ENCODE measurements at regions not wholly inside any gene's neighbourhood (a gene's known extent, or its start where the extent isn't known, plus 50 kb on each side); places are given as distances from the start of the nearest gene placed in this dataset.
"Not testable (repeated sequence)": the region's sequence is repeated elsewhere in the genome, so short reads cannot be mapped to it uniquely, and the experiment has no call there.

DNA sequence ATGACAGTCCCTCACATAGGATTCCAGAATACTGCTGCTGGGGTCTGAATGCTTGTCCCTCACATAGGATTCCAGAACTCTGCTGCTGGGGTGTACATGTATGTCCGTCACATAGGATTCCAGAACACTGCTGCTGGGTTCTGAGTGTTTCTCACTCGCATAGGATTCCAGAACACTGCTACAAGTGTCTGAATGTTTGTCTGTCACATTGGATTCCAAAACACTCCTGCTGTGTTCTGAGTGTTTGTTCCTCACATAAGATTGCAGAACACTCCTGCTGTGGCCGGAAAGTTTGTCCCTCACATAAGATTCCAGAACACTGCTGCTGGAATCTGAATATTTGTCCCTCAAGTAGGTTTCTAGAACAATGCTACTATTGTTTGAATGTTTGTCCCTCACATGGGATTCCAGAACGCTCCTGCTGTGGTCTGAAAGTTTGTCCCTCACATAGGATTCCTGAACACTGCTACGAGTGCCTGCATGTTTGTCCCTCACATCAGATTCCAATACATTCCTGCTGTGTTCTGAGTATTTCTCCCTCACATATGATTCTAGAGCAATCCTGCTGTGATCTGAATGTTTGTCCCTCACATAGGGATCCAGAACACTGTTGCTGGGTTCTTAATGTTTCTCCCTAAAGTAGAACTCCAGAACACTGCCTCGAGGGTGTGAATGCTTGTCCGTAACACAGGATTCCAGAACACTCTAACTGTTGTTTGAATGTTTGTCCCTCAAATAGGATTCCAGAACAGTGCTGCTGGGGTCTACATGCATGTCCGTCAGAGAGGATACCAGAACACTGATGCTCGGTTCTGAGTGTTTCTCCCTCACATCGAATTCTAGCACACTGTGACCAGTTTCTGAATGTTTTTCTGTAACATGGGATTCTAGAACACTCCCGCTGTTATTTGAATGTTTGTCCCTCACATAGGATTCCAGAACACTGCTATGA is 200.4 kb downstream of the FOXD4L6 start:
- 70 to 77% methylated on average over 11 of the region's 11 CpGs for WGBS, 2 donors (ENCODE audit: low coverage in 1 of 2)
- H3K36me3 ChIP-seq: no peaks in the 10 kb centered on the region
- in situ Hi-C loops (cut with MboI; ENCODE audit: low pct_ligation_motif_present in 1 of 4, low pct_unique_long_range_greater_than_20kb in 1 of 4, low sequenced_read_pairs in 3 of 4) (no loop called here), intact Hi-C loops (cut with DNase I; ENCODE audit: low total_unique reads) (no loop called here)
- H3K27me3 ChIP-seq: no peaks in the 10 kb centered on the region
- no peak overlapping the region for H3K27ac ChIP-seq
- no peaks in the 10 kb centered on the region for H3K4me1 ChIP-seq
- H3K4me3 ChIP-seq: no peak overlapping the region
- no peak for DNase-seq
- no peak for TF ChIP-seq EP300 (IDR thresholded peaks at IDR 0.05; ENCODE audit: low read depth)
- no peak for TF ChIP-seq CTCF (IDR thresholded peaks at IDR 0.05)
- TF ChIP-seq POLR2AphosphoS5 (IDR thresholded peaks at IDR 0.05): no peak
- no peak for TF ChIP-seq POLR2A (IDR thresholded peaks at IDR 0.05)
- peaks cover 37 to 67% of the 10 kb centered on the region in 2 donors for H3K9me3 ChIP-seq

DNA sequence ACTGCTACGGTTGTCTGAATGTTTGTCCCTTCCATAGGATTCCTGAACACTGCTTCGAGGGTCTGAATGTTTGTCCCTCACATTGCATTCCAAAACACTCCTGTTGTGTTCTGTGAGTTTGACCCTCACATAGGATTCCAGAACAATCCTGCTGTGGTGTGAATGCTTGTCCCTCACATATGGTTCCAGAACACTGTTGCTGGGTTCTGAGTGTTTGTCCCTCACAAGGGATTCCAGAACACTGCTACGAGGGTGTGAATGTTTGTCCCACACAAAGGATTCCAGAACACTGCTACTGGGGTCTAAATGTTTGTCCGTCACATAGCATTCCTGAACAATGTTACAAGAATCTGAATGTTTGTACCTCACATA is 201.2 kb downstream of the FOXD4L6 start:
- 66 to 68% methylated on average over 4 of the region's 4 CpGs for WGBS, 2 donors (ENCODE audit: low coverage in 1 of 2)
- Histone ChIP-seq H3K36me3 (no peaks in the 10 kb centered on the region), H3K4me1 (no peaks in the 10 kb centered on the region), H3K27ac (no peak overlapping the region), H3K4me3 (no peak overlapping the region), H3K27me3 (no peaks in the 10 kb centered on the region), H3K9me3 (peaks cover 39 to 72% of the 10 kb centered on the region in 2 donors)
- intact Hi-C loops (cut with DNase I; ENCODE audit: low total_unique reads) (no loop called here), in situ Hi-C loops (cut with MboI; ENCODE audit: low pct_ligation_motif_present in 1 of 4, low pct_unique_long_range_greater_than_20kb in 1 of 4, low sequenced_read_pairs in 3 of 4) (no loop called here)
- TF ChIP-seq POLR2AphosphoS5 (IDR thresholded peaks at IDR 0.05): no peak
- TF ChIP-seq POLR2A (IDR thresholded peaks at IDR 0.05): no peak
- no peak for TF ChIP-seq CTCF (IDR thresholded peaks at IDR 0.05)
- TF ChIP-seq EP300 (IDR thresholded peaks at IDR 0.05; ENCODE audit: low read depth): no peak
- DNase-seq: no peak

DNA sequence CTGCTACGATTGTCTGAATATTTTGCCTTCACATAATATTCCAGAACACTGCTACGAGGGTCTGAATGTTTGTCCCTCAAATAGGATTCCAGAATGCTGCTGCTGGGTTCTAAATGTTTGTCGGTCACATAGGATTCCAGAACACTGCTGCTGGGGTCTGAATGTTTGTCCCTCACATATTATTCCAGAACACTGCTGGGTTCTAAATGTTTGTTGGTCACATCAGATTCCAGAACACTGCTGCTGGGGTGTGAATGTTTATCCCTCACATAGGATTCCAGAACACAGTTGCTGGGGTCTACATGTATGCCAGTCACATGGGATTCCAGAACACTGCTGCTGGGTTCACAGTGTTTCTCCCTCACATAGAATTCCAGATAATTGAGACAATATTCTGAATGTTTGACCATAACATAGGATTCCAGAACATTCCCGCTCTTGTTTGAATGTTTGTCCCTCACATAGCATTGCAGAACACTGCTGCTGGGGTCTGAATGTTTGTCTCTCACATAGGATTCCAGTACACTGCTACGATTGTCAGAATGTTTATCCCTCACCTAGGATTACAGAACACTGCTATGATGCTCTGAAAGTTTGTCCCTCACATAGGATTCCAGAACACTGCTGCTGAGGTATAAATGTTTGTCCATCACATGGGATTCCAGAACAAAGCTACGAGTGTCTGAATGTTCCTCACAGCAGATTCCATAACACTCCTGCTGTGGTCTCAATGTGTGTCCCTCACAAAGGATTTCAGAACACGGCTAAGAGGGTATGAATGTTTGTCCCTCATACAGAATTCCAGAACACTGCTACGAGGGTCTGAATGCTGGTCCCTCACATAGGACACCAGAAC is 201.8 kb downstream of the FOXD4L6 start:
- intact Hi-C loops (cut with DNase I; ENCODE audit: low total_unique reads) (no loop called here), in situ Hi-C loops (cut with MboI; ENCODE audit: low pct_ligation_motif_present in 1 of 4, low pct_unique_long_range_greater_than_20kb in 1 of 4, low sequenced_read_pairs in 3 of 4) (no loop called here)
- H3K9me3 ChIP-seq: peaks cover 39 to 72% of the 10 kb centered on the region in 2 donors

GRCh38 chr9:40925149-40925548 is 203.3 kb downstream of the FOXD4L6 start:
- no peak for DNase-seq
- intact Hi-C loops (cut with DNase I; ENCODE audit: low total_unique reads) (no loop called here), in situ Hi-C loops (cut with MboI; ENCODE audit: low pct_ligation_motif_present in 1 of 4, low pct_unique_long_range_greater_than_20kb in 1 of 4, low sequenced_read_pairs in 3 of 4) (no loop called here)
- H3K36me3 ChIP-seq: peaks cover 0 to under 1% (median 0%) of the 10 kb centered on the region in 4 donors
- H3K27me3 ChIP-seq: no peaks in the 10 kb centered on the region
- no peak for TF ChIP-seq EP300 (IDR thresholded peaks at IDR 0.05; ENCODE audit: low read depth)
- TF ChIP-seq POLR2A (IDR thresholded peaks at IDR 0.05): no peak
- no peak for TF ChIP-seq CTCF (IDR thresholded peaks at IDR 0.05)
- TF ChIP-seq POLR2AphosphoS5 (IDR thresholded peaks at IDR 0.05): no peak
- peaks cover 41 to 63% of the 10 kb centered on the region in 2 donors for H3K9me3 ChIP-seq
- WGBS, 2 donors (ENCODE audit: low coverage in 1 of 2): 78 to 83% methylated on average over 8 of the region's 8 CpGs
- no peak overlapping the region for H3K27ac ChIP-seq
- H3K4me3 ChIP-seq: no peak overlapping the region
- H3K4me1 ChIP-seq: no peaks in the 10 kb centered on the region

More for the DNA sequence above, 201.8 kb downstream of the FOXD4L6 start:
- H3K36me3 ChIP-seq: no peaks in the 10 kb centered on the region
- H3K27ac ChIP-seq: no peak overlapping the region
- H3K27me3 ChIP-seq: no peaks in the 10 kb centered on the region
- 61 to 68% methylated on average over 8 of the region's 8 CpGs for WGBS, 2 donors (ENCODE audit: low coverage in 1 of 2)
- no peak for DNase-seq
- TF ChIP-seq EP300 (IDR thresholded peaks at IDR 0.05; ENCODE audit: low read depth): no peak
- no peak for TF ChIP-seq POLR2A (IDR thresholded peaks at IDR 0.05)
- no peaks in the 10 kb centered on the region for H3K4me1 ChIP-seq
- H3K4me3 ChIP-seq: no peak overlapping the region

DNA sequence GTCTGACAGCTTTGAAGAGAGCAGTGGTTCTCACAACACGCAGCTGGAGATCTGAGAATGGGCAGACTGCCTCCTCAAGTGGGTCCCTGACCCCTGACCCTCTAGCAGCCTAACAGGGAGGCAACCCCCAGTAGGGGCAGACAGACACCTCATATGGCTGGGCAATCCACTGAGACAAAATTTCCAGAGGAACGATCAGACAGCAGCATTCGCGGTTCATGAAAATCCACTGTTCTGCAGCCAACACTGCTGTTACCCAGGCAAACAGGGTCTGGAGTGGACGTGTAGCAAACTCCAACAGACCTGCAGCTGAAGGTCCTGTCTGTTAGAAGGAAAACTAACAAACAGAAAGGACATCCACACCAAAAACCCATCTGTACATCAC is 212.1 kb downstream of the FOXD4L6 start:
- 70 to 79% methylated on average over 4 to 5 of the region's 5 CpGs for WGBS, 2 donors (ENCODE audit: low coverage in 1 of 2)
- H3K36me3 ChIP-seq; H3K27me3 ChIP-seq; intact Hi-C loops (cut with DNase I; ENCODE audit: low total_unique reads); DNase-seq; H3K4me1 ChIP-seq; H3K27ac ChIP-seq; in situ Hi-C loops (cut with MboI; ENCODE audit: low pct_ligation_motif_present in 1 of 4, low pct_unique_long_range_greater_than_20kb in 1 of 4, low sequenced_read_pairs in 3 of 4); H3K4me3 ChIP-seq: not testable (repeated sequence)
- H3K9me3 ChIP-seq: peaks cover 58 to 69% of the 10 kb centered on the region in 2 donors

DNA sequence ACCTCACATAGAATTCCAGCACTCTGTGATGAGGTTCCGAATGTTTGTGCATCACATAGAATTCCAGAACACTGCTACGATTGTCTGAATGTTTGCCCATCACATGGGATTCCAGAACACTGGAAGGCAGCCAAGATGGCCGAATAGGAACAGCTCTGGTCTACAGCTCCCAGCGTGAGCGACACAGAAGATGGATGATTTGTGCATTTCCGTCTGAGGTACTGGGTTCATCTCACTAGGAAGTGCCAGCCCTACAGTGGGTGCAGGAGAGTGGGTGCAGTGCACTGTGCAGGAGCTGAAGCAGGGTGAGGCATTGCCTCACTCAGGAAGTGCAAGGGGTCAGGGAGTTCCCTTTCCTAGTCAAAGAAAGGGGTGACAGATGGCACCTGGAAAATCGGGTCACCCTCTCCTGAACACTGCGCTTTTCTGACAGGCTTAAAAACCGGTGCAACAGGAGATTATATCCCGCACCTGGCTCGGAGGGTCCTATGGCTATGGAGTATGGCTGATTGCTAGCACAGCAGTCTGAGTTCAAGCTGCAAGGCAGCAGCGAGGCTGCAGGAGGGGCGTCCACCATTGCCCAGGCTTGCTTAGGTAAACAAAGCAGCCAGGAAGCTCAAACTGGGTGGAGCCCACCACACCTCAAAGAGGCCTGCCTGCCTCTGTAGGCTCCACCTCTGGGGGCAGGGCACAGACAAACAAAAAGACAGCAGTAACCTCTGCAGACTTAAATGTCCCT is 212.7 kb downstream of the FOXD4L6 start:
- DNase-seq; H3K4me1 ChIP-seq; H3K4me3 ChIP-seq; H3K36me3 ChIP-seq; H3K27me3 ChIP-seq; intact Hi-C loops (cut with DNase I; ENCODE audit: low total_unique reads); H3K27ac ChIP-seq; in situ Hi-C loops (cut with MboI; ENCODE audit: low pct_ligation_motif_present in 1 of 4, low pct_unique_long_range_greater_than_20kb in 1 of 4, low sequenced_read_pairs in 3 of 4): not testable (repeated sequence)
- 83% methylated on average over 13 of the region's 13 CpGs for WGBS, 2 donors (ENCODE audit: low coverage in 1 of 2)
- H3K9me3 ChIP-seq: peaks cover 63 to 75% of the 10 kb centered on the region in 2 donors
